Activated CD8-positive, alpha-beta memory T cell treated with anti-CD3 and anti-CD28 coated beads, Interleukin-2, amount 10 ng/mL, durations not matched to agents 7 days and 5 days (primary cell): ENCODE measurements at regions not wholly inside any gene's neighbourhood (a gene's known extent, or its start where the extent isn't known, plus 50 kb on each side); places are given as distances from the start of the nearest gene placed in this dataset.

Source experiments
- ATAC-seq: fragments of 150-1000 bp; cut with Tn5 transposase; one replicate; pipeline ENCODE4 v1.10.0; 2021; ENCODE audit warnings: moderate library complexity
- CTCF ChIA-PET: fragments of 350-600 bp; sonication (Branson Sonifier 250); formaldehyde crosslinking; loops from one replicate; lab custom pipeline; 2021; ENCODE audit warnings: antibody characterized with exemption; lab: Charles Lee
- DNase-seq: peaks from one replicate; pipeline ENCODE4 v3.0.0-alpha.2; 2020
- H3K27ac Mint-ChIP-seq: one replicate; pipeline ENCODE4 v1.8.0; 2021; ENCODE audit warnings: mild to moderate bottlenecking, mixed read lengths
- H3K27me3 Mint-ChIP-seq: one replicate; pipeline ENCODE4 v1.8.0; 2021; ENCODE audit warnings: mixed read lengths
- H3K36me3 Mint-ChIP-seq: one replicate; pipeline ENCODE4 v1.8.0; 2021; ENCODE audit warnings: mild to moderate bottlenecking, mixed read lengths
- H3K4me1 Mint-ChIP-seq: one replicate; pipeline ENCODE4 v1.8.0; 2021; ENCODE audit warnings: mixed read lengths
- H3K4me3 Mint-ChIP-seq: one replicate; pipeline ENCODE4 v1.8.0; 2021; ENCODE audit warnings: mild to moderate bottlenecking, moderate library complexity, mixed read lengths
- H3K9me3 Mint-ChIP-seq: one replicate; pipeline ENCODE4 v1.8.0; 2022; ENCODE audit warnings: low read depth, mixed read lengths

- H3K4me3 Mint-ChIP-seq, result no peak overlapping the region
- peaks cover 2% of the 10 kb centered on the region for H3K9me3 Mint-ChIP-seq
- ATAC-seq (no peak), DNase-seq (no peak)
- no peak overlapping the region for H3K27ac Mint-ChIP-seq
- H3K4me1 Mint-ChIP-seq, result no peaks in the 10 kb centered on the region
- H3K27me3 Mint-ChIP-seq, result no peaks in the 10 kb centered on the region
- CTCF ChIA-PET, result no interaction called here
- no peaks in the 10 kb centered on the region for H3K36me3 Mint-ChIP-seq
Measured at GRCh38 chr2:166831930-166832329, 56.4 kb upstream of the XIRP2 start.

- no peak for DNase-seq
- H3K27ac Mint-ChIP-seq, result no peak overlapping the region
- H3K36me3 Mint-ChIP-seq, result no peaks in the 10 kb centered on the region
- H3K4me3 Mint-ChIP-seq, result no peak overlapping the region
- no peak for ATAC-seq
- no peaks in the 10 kb centered on the region for H3K27me3 Mint-ChIP-seq
- H3K4me1 Mint-ChIP-seq, result no peaks in the 10 kb centered on the region
- CTCF ChIA-PET, result no interaction called here
- no peaks in the 10 kb centered on the region for H3K9me3 Mint-ChIP-seq
Measured at GRCh38 chr2:166825914-166826313, 62.4 kb upstream of the XIRP2 start.

- CTCF ChIA-PET, result no interaction called here
- no peaks in the 10 kb centered on the region for H3K4me1 Mint-ChIP-seq
- H3K36me3 Mint-ChIP-seq, result no peaks in the 10 kb centered on the region
- no peak for ATAC-seq
- no peaks in the 10 kb centered on the region for H3K27me3 Mint-ChIP-seq
- no peak for DNase-seq
- no peak overlapping the region for H3K27ac Mint-ChIP-seq
- no peaks in the 10 kb centered on the region for H3K9me3 Mint-ChIP-seq
- H3K4me3 Mint-ChIP-seq, result no peak overlapping the region
Measured at GRCh38 chr2:166814335-166814734, 73.9 kb upstream of the XIRP2 start.

- no peaks in the 10 kb centered on the region for H3K36me3 Mint-ChIP-seq
- CTCF ChIA-PET, result no interaction called here
- H3K4me1 Mint-ChIP-seq, result no peaks in the 10 kb centered on the region
- H3K27me3 Mint-ChIP-seq, result no peaks in the 10 kb centered on the region
- H3K9me3 Mint-ChIP-seq, result peaks cover 1% of the 10 kb centered on the region
- DNase-seq, result no peak
- no peak overlapping the region for H3K4me3 Mint-ChIP-seq
- H3K27ac Mint-ChIP-seq, result no peak overlapping the region
- ATAC-seq, result no peak
Measured at GRCh38 chr2:166812166-166812891, 76.0 kb upstream of the XIRP2 start.

- ATAC-seq, result no peak
- CTCF ChIA-PET, result no interaction called here
- Mint-ChIP-seq H3K27ac (no peak overlapping the region), H3K36me3 (no peaks in the 10 kb centered on the region), H3K4me1 (no peaks in the 10 kb centered on the region), H3K27me3 (no peaks in the 10 kb centered on the region), H3K4me3 (no peak overlapping the region), H3K9me3 (peaks cover 7% of the 10 kb centered on the region)
- DNase-seq, result no peak
Measured at GRCh38 chr2:166805753-166806152, 82.5 kb upstream of the XIRP2 start.

GRCh38 chr2:166803373-166804000, 84.8 kb upstream of the XIRP2 start:
- Mint-ChIP-seq H3K4me1 (no peaks in the 10 kb centered on the region), H3K27ac (no peak overlapping the region), H3K4me3 (no peak overlapping the region), H3K9me3 (peaks cover 7% of the 10 kb centered on the region), H3K27me3 (no peaks in the 10 kb centered on the region), H3K36me3 (no peaks in the 10 kb centered on the region)
- ATAC-seq, result no peak
- no peak for DNase-seq
- CTCF ChIA-PET, result no interaction called here

GRCh38 chr2:166802475-166802874, 85.8 kb upstream of the XIRP2 start:
- Mint-ChIP-seq H3K27ac (no peak overlapping the region), H3K36me3 (no peaks in the 10 kb centered on the region), H3K4me3 (no peak overlapping the region), H3K27me3 (no peaks in the 10 kb centered on the region), H3K4me1 (no peaks in the 10 kb centered on the region), H3K9me3 (peaks cover 7% of the 10 kb centered on the region)
- DNase-seq (no peak), ATAC-seq (no peak)
- CTCF ChIA-PET, result no interaction called here

GRCh38 chr2:166792808-166793207, 95.5 kb upstream of the XIRP2 start:
- H3K4me1 Mint-ChIP-seq, result no peaks in the 10 kb centered on the region
- no peak overlapping the region for H3K27ac Mint-ChIP-seq
- CTCF ChIA-PET, result no interaction called here
- H3K4me3 Mint-ChIP-seq, result no peak overlapping the region
- H3K27me3 Mint-ChIP-seq, result no peaks in the 10 kb centered on the region
- ATAC-seq (no peak), DNase-seq (no peak)
- peaks cover 2% of the 10 kb centered on the region for H3K9me3 Mint-ChIP-seq
- H3K36me3 Mint-ChIP-seq, result no peaks in the 10 kb centered on the region

- Mint-ChIP-seq H3K27me3 (no peaks in the 10 kb centered on the region), H3K4me1 (no peaks in the 10 kb centered on the region), H3K4me3 (no peak overlapping the region), H3K9me3 (peaks cover 2% of the 10 kb centered on the region), H3K36me3 (no peaks in the 10 kb centered on the region), H3K27ac (no peak overlapping the region)
- ATAC-seq (no peak), DNase-seq (no peak)
- CTCF ChIA-PET, result no interaction called here
Measured at GRCh38 chr2:166786707-166787106, 101.6 kb upstream of the XIRP2 start.

- H3K4me3 Mint-ChIP-seq, result no peak overlapping the region
- DNase-seq (no peak), ATAC-seq (no peak)
- H3K36me3 Mint-ChIP-seq, result no peaks in the 10 kb centered on the region
- CTCF ChIA-PET, result no interaction called here
- no peaks in the 10 kb centered on the region for H3K9me3 Mint-ChIP-seq
- H3K4me1 Mint-ChIP-seq, result no peaks in the 10 kb centered on the region
- no peaks in the 10 kb centered on the region for H3K27me3 Mint-ChIP-seq
- H3K27ac Mint-ChIP-seq, result no peak overlapping the region
Measured at GRCh38 chr2:166784296-166784946, 103.9 kb upstream of the XIRP2 start.

GRCh38 chr2:166775176-166775575, 113.1 kb upstream of the XIRP2 start:
- H3K27ac Mint-ChIP-seq, result no peak overlapping the region
- H3K36me3 Mint-ChIP-seq, result no peaks in the 10 kb centered on the region
- H3K27me3 Mint-ChIP-seq, result no peaks in the 10 kb centered on the region
- peaks cover 3% of the 10 kb centered on the region for H3K9me3 Mint-ChIP-seq
- no peaks in the 10 kb centered on the region for H3K4me1 Mint-ChIP-seq
- DNase-seq (no peak), ATAC-seq (no peak)
- CTCF ChIA-PET, result no interaction called here
- H3K4me3 Mint-ChIP-seq, result no peak overlapping the region

GRCh38 chr2:166773308-166773949, 114.9 kb upstream of the XIRP2 start:
- peaks cover 3% of the 10 kb centered on the region for H3K9me3 Mint-ChIP-seq
- no peaks in the 10 kb centered on the region for H3K27me3 Mint-ChIP-seq
- CTCF ChIA-PET, result no interaction called here
- H3K4me3 Mint-ChIP-seq, result no peak overlapping the region
- no peaks in the 10 kb centered on the region for H3K4me1 Mint-ChIP-seq
- H3K27ac Mint-ChIP-seq, result no peak overlapping the region
- no peaks in the 10 kb centered on the region for H3K36me3 Mint-ChIP-seq
- ATAC-seq, result no peak
- no peak for DNase-seq

- Mint-ChIP-seq H3K27me3 (no peaks in the 10 kb centered on the region), H3K4me3 (no peak overlapping the region), H3K4me1 (no peaks in the 10 kb centered on the region), H3K36me3 (no peaks in the 10 kb centered on the region), H3K9me3 (peaks cover 6% of the 10 kb centered on the region), H3K27ac (no peak overlapping the region)
- no peak for DNase-seq
- CTCF ChIA-PET, result no interaction called here
- no peak for ATAC-seq
Measured at GRCh38 chr2:166768393-166769123, 119.7 kb upstream of the XIRP2 start.
